ENCODE measurements at regions not wholly inside any gene's neighbourhood (a gene's known extent, or its start where the extent isn't known, plus 50 kb on each side); places are given as distances from the start of the nearest gene placed in this dataset.

DNA sequence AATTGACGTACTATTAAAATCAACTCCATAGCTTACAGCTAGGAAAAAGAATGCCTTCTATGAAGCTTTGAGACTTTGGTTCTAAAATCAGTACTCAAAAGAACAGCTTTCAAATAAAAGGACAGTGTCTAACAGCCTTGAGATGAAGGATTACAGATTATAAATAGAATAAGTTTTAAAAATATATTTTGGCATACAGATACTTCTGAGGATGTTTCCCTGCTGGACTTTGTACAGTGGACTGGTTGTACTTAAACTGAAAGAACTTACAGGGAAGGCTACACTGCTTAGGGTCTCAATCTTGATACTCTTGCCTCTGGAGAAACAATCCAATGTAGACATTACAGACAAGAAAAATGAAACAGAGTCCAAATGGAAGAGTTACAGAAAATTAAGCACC lies 452.7 kb downstream of the CETN3 start:
- WGBS: 50% methylated on average over 1 of the region's 1 CpG
- TF ChIP-seq POLR2A (IDR thresholded peaks at IDR 0.05; ENCODE audit: low read depth): no peak
- no peak for TF ChIP-seq EP300 (IDR thresholded peaks at IDR 0.05)
- no peak for TF ChIP-seq POLR2AphosphoS5 (IDR thresholded peaks at IDR 0.05)
- TF ChIP-seq, protein P1, sequence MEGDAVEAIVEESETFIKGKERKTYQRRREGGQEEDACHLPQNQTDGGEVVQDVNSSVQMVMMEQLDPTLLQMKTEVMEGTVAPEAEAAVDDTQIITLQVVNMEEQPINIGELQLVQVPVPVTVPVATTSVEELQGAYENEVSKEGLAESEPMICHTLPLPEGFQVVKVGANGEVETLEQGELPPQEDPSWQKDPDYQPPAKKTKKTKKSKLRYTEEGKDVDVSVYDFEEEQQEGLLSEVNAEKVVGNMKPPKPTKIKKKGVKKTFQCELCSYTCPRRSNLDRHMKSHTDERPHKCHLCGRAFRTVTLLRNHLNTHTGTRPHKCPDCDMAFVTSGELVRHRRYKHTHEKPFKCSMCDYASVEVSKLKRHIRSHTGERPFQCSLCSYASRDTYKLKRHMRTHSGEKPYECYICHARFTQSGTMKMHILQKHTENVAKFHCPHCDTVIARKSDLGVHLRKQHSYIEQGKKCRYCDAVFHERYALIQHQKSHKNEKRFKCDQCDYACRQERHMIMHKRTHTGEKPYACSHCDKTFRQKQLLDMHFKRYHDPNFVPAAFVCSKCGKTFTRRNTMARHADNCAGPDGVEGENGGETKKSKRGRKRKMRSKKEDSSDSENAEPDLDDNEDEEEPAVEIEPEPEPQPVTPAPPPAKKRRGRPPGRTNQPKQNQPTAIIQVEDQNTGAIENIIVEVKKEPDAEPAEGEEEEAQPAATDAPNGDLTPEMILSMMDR (IDR thresholded peaks at IDR 0.05): no peak

DNA sequence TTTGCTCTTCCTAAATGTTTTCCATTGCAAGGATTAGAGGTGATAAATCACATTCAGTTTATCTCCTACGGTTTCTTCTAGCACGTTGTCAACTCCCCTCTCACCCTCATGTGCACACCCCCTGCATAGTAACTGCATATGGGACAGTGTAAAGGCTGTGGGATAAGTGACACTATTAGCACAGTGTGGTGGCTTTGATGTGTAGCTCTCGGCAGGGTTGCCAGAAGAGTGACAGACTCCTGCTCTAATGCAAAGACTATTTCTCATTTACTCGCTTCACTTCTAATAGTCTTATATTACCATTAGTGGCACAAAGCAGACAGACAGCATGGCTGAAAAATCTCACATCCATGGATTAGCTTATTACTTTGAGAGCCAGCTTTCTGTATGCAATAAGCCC lies 454.6 kb downstream of the CETN3 start:
- WGBS: 82% methylated on average over 4 of the region's 4 CpGs
- intact Hi-C loops (cut with DNase I): no loop called here
- no peak overlapping the region for H3K4me3 ChIP-seq
- peaks cover 0 to 18% (median 8%) of the 10 kb centered on the region in 4 donors for H3K4me1 ChIP-seq
- H3K27me3 ChIP-seq: no peaks in the 10 kb centered on the region
- no peaks in the 10 kb centered on the region for H3K9me3 ChIP-seq
- TF ChIP-seq, protein P1 (IDR thresholded peaks at IDR 0.05): no peak
- no peak for TF ChIP-seq POLR2A (IDR thresholded peaks at IDR 0.05; ENCODE audit: low read depth)
- no peak for TF ChIP-seq POLR2AphosphoS5 (IDR thresholded peaks at IDR 0.05)
- TF ChIP-seq EP300 (IDR thresholded peaks at IDR 0.05): no peak
- no peak overlapping the region for H3K27ac ChIP-seq (replicated peaks in 1 of 4)
- no peak for DNase-seq (ENCODE audit: extremely low spot score)
- H3K36me3 ChIP-seq: no peaks in the 10 kb centered on the region

More for the DNA sequence above, 452.7 kb downstream of the CETN3 start:
- H3K4me3 ChIP-seq: no peak overlapping the region
- no peaks in the 10 kb centered on the region for H3K9me3 ChIP-seq
- DNase-seq (ENCODE audit: extremely low spot score): no peak
- intact Hi-C loops (cut with DNase I): no loop called here
- no peaks in the 10 kb centered on the region for H3K36me3 ChIP-seq
- no peak overlapping the region for H3K27ac ChIP-seq (replicated peaks in 1 of 4)
- H3K27me3 ChIP-seq: no peaks in the 10 kb centered on the region
- peaks cover 0 to 13% (median 6%) of the 10 kb centered on the region in 4 donors for H3K4me1 ChIP-seq

- intact Hi-C loops (cut with DNase I): no loop called here
- Histone ChIP-seq H3K27ac (replicated peaks in 1 of 4) (no peak overlapping the region), H3K9me3 (no peaks in the 10 kb centered on the region), H3K4me3 (no peak overlapping the region), H3K36me3 (no peaks in the 10 kb centered on the region), H3K4me1 (peaks cover 0 to 17% (median 6%) of the 10 kb centered on the region in 4 donors), H3K27me3 (no peaks in the 10 kb centered on the region)
- WGBS: 42% methylated on average over 2 of the region's 2 CpGs
- TF ChIP-seq POLR2A (IDR thresholded peaks at IDR 0.05; ENCODE audit: low read depth) (no peak), EP300 (IDR thresholded peaks at IDR 0.05) (no peak), POLR2AphosphoS5 (IDR thresholded peaks at IDR 0.05) (no peak)
- TF ChIP-seq, protein P1 (IDR thresholded peaks at IDR 0.05): no peak
- DNase-seq (ENCODE audit: extremely low spot score): no peak
These were observed 457.7 kb downstream of the CETN3 start for GRCh38 chr5:89951876-89952275.

DNA sequence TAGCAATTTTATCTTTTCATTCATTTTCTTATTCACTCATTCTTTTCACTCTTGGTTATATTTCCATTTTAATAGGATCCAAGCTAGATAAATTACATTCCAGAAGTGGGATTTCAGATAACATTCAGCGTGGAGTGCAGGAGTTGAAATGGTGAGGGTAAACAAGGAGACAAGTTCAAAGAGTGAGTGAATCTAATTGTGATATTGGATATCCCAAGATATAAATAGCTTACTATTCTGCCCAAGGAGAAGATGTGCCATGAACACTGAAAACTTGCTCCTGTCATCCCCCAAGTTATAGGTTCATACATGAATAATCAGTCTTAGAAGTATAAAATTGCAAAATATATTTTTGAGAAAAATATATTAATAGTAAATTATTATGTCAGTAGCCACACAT lies 459.3 kb downstream of the CETN3 start:
- intact Hi-C loops (cut with DNase I): no loop called here
- Histone ChIP-seq H3K4me3 (no peak overlapping the region), H3K36me3 (no peaks in the 10 kb centered on the region), H3K9me3 (no peaks in the 10 kb centered on the region), H3K27ac (replicated peaks in 1 of 4) (no peak overlapping the region), H3K4me1 (peaks cover 0 to 17% (median 5%) of the 10 kb centered on the region in 4 donors), H3K27me3 (no peaks in the 10 kb centered on the region)
- TF ChIP-seq POLR2A (IDR thresholded peaks at IDR 0.05; ENCODE audit: low read depth) (no peak), EP300 (IDR thresholded peaks at IDR 0.05) (no peak), POLR2AphosphoS5 (IDR thresholded peaks at IDR 0.05) (no peak)
- TF ChIP-seq, protein P1 (IDR thresholded peaks at IDR 0.05): no peak
- no peak for DNase-seq (ENCODE audit: extremely low spot score)
- WGBS: 81% methylated on average over 1 of the region's 1 CpG

DNA sequence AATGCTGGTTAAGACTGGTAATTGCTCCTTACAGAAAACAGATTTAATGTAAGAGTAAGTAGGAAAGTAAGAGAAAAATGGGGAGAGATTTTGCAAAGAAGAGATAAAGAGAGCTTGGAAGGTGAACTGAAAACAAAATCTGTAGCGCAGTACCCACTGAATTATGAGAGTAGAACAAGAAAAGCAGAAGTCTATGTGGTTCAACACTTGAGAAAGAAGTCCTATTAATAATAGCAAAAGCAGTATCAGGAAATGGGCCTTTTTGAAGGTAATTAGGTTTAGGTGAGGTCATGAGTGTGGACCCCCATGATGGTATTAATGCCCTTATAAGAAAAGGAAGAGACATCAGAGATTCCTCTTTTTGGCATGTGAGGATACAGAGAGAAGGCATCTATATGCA lies 460.6 kb downstream of the CETN3 start:
- Histone ChIP-seq H3K4me1 (peaks cover 0 to 17% (median 5%) of the 10 kb centered on the region in 4 donors), H3K9me3 (no peaks in the 10 kb centered on the region), H3K36me3 (no peaks in the 10 kb centered on the region), H3K27ac (replicated peaks in 1 of 4) (no peak overlapping the region), H3K4me3 (no peak overlapping the region), H3K27me3 (no peaks in the 10 kb centered on the region)
- DNase-seq (ENCODE audit: extremely low spot score): no peak
- WGBS: 93% methylated on average over 1 of the region's 1 CpG
- TF ChIP-seq, protein P1 (IDR thresholded peaks at IDR 0.05): no peak
- TF ChIP-seq POLR2AphosphoS5 (IDR thresholded peaks at IDR 0.05): no peak
- TF ChIP-seq EP300 (IDR thresholded peaks at IDR 0.05): no peak
- TF ChIP-seq POLR2A (IDR thresholded peaks at IDR 0.05; ENCODE audit: low read depth): no peak
- intact Hi-C loops (cut with DNase I): no loop called here

Measured in esophagus muscularis mucosa (tissue), 4 donors.